ENCODE measurements at regions not wholly inside any gene's neighbourhood (a gene's known extent, or its start where the extent isn't known, plus 50 kb on each side); places are given as distances from the start of the nearest gene placed in this dataset.

GRCh38 chr7:142560166-142560565, 189.1 kb upstream of the PRSS1 start:
- peak overlapping the region; percentile 85 for H3K14ac ChIP-seq (replicated peaks; ENCODE audit: low read depth, low read length)
- H4K20me1 ChIP-seq (ENCODE audit: insufficient read depth, low read length) = no peaks in the 10 kb centered on the region
- 100% methylated on average over 1 of the region's 2 CpGs; no CpG with 5 or more reads in 1 of the 2 experiments for WGBS, 2 experiments (ENCODE audit: extremely low coverage in 2 of 2, insufficient read length in 1 of 2)
- no peak overlapping the region for H2AK9ac ChIP-seq (replicated peaks; ENCODE audit: low read depth, low read length, poor library complexity)
- in situ Hi-C loops (cut with MboI; ENCODE audit: low sequenced_read_pairs) = loop anchor here (25.0 kb wide), 1 partner anchor 1327 kb away; no protein-coding TSS in a partner anchor
- no peaks in the 10 kb centered on the region for H3K9me3 ChIP-seq (ENCODE audit: control insufficient read depth, insufficient read depth, low read length)
- ChIA-PET POLR2A (ENCODE audit: unreplicated experiment) (no interaction called here), CTCF (interaction anchor here (1.0 to 3.0 kb wide), 5 partner anchors 23 to 72 kb away, joined by 3 to 10 read pairs (median 4); no protein-coding TSS in a partner anchor)
- peak overlapping the region; percentile 90 for H2BK5ac ChIP-seq (ENCODE audit: low read depth, low read length, poor library complexity, severe bottlenecking)
- peak overlapping the region; percentile 83 for H2AK5ac ChIP-seq (ENCODE audit: low read depth, low read length)
- H3K9ac ChIP-seq (ENCODE audit: low read depth, low read length) = no peak overlapping the region
- dilution Hi-C loops (cut with HindIII; ENCODE audit: low sequenced_read_pairs, unreplicated experiment) = no loop called here
- H3K4me3 ChIP-seq (ENCODE audit: insufficient read depth, low read depth, low read length) = no peak overlapping the region
- peak overlapping the region; percentile 97 for H2BK20ac ChIP-seq (ENCODE audit: low read depth, low read length)
- peaks cover 2 to 26% of the 10 kb centered on the region in 2 experiments; a peak in 3 of 4 replicates for H3K79me1 ChIP-seq (ENCODE audit: low read depth in 1 of 2, low read length in 2 of 2)
- no peaks in the 10 kb centered on the region for H3K36me3 ChIP-seq (ENCODE audit: control insufficient read depth, insufficient read depth, low read length)
- BruUV-seq (replicated peaks) = no TSS peak
- peak overlapping the region; percentile 87; the same call in 1 of the 2 replicates for H3K18ac ChIP-seq (ENCODE audit: low read depth, low read length)
- ATAC-seq (ENCODE audit: low read depth) = no peak
- peak overlapping the region; percentile 47; the same call in 1 of the 2 replicates for H3K56ac ChIP-seq (ENCODE audit: extremely low read depth, insufficient read depth, low read length)
- peaks cover 22% of the 10 kb centered on the region for H3K9me1 ChIP-seq (ENCODE audit: insufficient read depth, low read length)
- H3K4me2 ChIP-seq (ENCODE audit: low read depth, low read length) = peak overlapping the region; percentile 65; the same call in 1 of the 2 replicates
- H2BK120ac ChIP-seq (ENCODE audit: low read depth, low read length) = peak overlapping the region; percentile 90
- H4K5ac ChIP-seq (ENCODE audit: low read depth, low read length) = peak overlapping the region; percentile 20; the same call in 1 of the 2 replicates
- peak overlapping the region; percentile 68; the same call in 1 of the 2 replicates for H3K23ac ChIP-seq (ENCODE audit: low read depth, low read length)
- H4K91ac ChIP-seq (ENCODE audit: insufficient read depth, low read depth, low read length) = peak overlapping the region; percentile 82
- TF ChIP-seq CTCF (conservative IDR thresholded peaks at IDR 0.05; ENCODE audit: low read depth, low read length) (no peak), NFE2L2 (IDR thresholded peaks at IDR 0.05; ENCODE audit: low read depth, low read length) (no peak), RAD21 (IDR thresholded peaks at IDR 0.05; ENCODE audit: low read length) (no peak), ELK1 (IDR thresholded peaks at IDR 0.05; ENCODE audit: borderline replicate concordance, low read depth, low read length) (no peak), POLR2A (IDR thresholded peaks at IDR 0.05; ENCODE audit: low read depth, low read length) (no peak), FOS (IDR thresholded peaks at IDR 0.05; ENCODE audit: low read depth, low read length) (no peak), CEBPB (IDR thresholded peaks at IDR 0.05; ENCODE audit: low read depth, low read length) (no peak), BHLHE40 (IDR thresholded peaks at IDR 0.05; ENCODE audit: low read depth, low read length) (no peak), RFX5 (IDR thresholded peaks at IDR 0.05; ENCODE audit: low read depth, low read length) (no peak), CHD1 (IDR thresholded peaks at IDR 0.05; ENCODE audit: low read depth, low read length) (no peak), MAFK (IDR thresholded peaks at IDR 0.05; ENCODE audit: low read depth, low read length) (no peak), RCOR1 (IDR thresholded peaks at IDR 0.05; ENCODE audit: insufficient replicate concordance, low read length) (no peak), SMC3 (IDR thresholded peaks at IDR 0.05; ENCODE audit: low read depth, low read length) (no peak)
- H3K4me1 ChIP-seq (ENCODE audit: control insufficient read depth, insufficient read depth, low read length) = peaks cover 26% of the 10 kb centered on the region
- H2AFZ ChIP-seq (replicated peaks; ENCODE audit: low read length, poor library complexity) = no peak overlapping the region
- no peak overlapping the region for H3K27ac ChIP-seq (ENCODE audit: insufficient read depth, low read length)
- DNase-seq = no peak
- no peaks in the 10 kb centered on the region for H3K27me3 ChIP-seq (ENCODE audit: control insufficient read depth, insufficient read depth, low read length)
- peak overlapping the region; percentile 100; the same call in 2 of the 3 replicates for H2BK15ac ChIP-seq (ENCODE audit: low read depth, low read length)
- H3K4ac ChIP-seq (ENCODE audit: low read depth, low read length) = peak overlapping the region; percentile 81
- H4K8ac ChIP-seq (ENCODE audit: low read depth in 2 of 2, low read length in 2 of 2) = peak overlapping the region; percentile 79 to 87
- intact Hi-C loops (cut with micrococcal nuclease) = loop anchor here (5.0 kb wide), 1 partner anchor 822 kb away; the partner anchor contains the start of gene ZYX
